Hepatocyte (in vitro differentiated cells): ENCODE measurements at regions not wholly inside any gene's neighbourhood (a gene's known extent, or its start where the extent isn't known, plus 50 kb on each side); places are given as distances from the start of the nearest gene placed in this dataset.

Experiments used
- DNase-seq: peaks from one replicate; pipeline ENCODE4 v3.0.0-alpha.2; 2016; ENCODE audit warnings: low spot score
- H2AFZ ChIP-seq: fragments of 200-600 bp; sonication (generic); 2 replicates; pipeline ENCODE4 v1.6.0; 2016; ENCODE audit warnings: antibody characterized with exemption, mild to moderate bottlenecking
- H3K27ac ChIP-seq: fragments of 200-600 bp; sonication (generic); 2 replicates; pipeline ENCODE4 v1.5.1; 2016; ENCODE audit warnings: mild to moderate bottlenecking
- H3K27me3 ChIP-seq: fragments of 200-600 bp; sonication (generic); 2 replicates; pipeline ENCODE4 v1.6.1; 2016
- H3K36me3 ChIP-seq: fragments of 200-600 bp; sonication (generic); replicated peaks from 2 replicates; pipeline ENCODE4 v1.5.1; 2016; ENCODE audit warnings: low read depth; ENCODE audit not compliant: insufficient read depth
- H3K4me1 ChIP-seq: fragments of 200-600 bp; sonication (generic); 2 replicates; pipeline ENCODE4 v1.5.1; 2016; ENCODE audit warnings: mild to moderate bottlenecking, moderate library complexity; ENCODE audit not compliant: insufficient read depth
- H3K4me2 ChIP-seq: fragments of 200-600 bp; sonication (generic); 2 replicates; pipeline ENCODE4 v1.6.0; 2016
- H3K4me3 ChIP-seq: fragments of 200-600 bp; sonication (generic); 2 replicates; pipeline ENCODE4 v1.5.1; 2016; ENCODE audit warnings: mild to moderate bottlenecking
- H3K79me2 ChIP-seq: fragments of 200-600 bp; sonication (generic); 2 replicates; pipeline ENCODE4 v1.6.0; 2017; ENCODE audit warnings: mild to moderate bottlenecking
- H3K9me2 ChIP-seq: fragments of 200-600 bp; sonication (generic); replicated peaks from 2 replicates; pipeline ENCODE4 v1.6.0; 2017; ENCODE audit warnings: mild to moderate bottlenecking; ENCODE audit not compliant: insufficient read depth
- H3K9me3 ChIP-seq: fragments of 200-600 bp; sonication (generic); 2 replicates; pipeline ENCODE4 v1.5.1; 2016; ENCODE audit warnings: low read depth, mild to moderate bottlenecking
- H4K20me1 ChIP-seq: fragments of 200-600 bp; sonication (generic); 2 replicates; pipeline ENCODE4 v1.6.0; 2016; ENCODE audit warnings: mild to moderate bottlenecking; ENCODE audit not compliant: insufficient read depth, poor library complexity, severe bottlenecking
- CTCF ChIP-seq: fragments of 200-600 bp; sonication (generic); IDR thresholded peaks from 2 replicates; pipeline ENCODE4 v1.5.1; 2016; ENCODE audit warnings: antibody characterized with exemption, mild to moderate bottlenecking; ENCODE audit not compliant: poor library complexity
- EZH2 ChIP-seq: fragments of 200-600 bp; sonication (generic); IDR thresholded peaks from 2 replicates; pipeline ENCODE4 v1.6.1; 2016; ENCODE audit warnings: antibody characterized with exemption, mild to moderate bottlenecking, borderline replicate concordance
- EZH2phosphoT487 ChIP-seq: fragments of 200-600 bp; sonication (generic); IDR thresholded peaks from one replicate; pipeline ENCODE4 v1.6.1; 2018; ENCODE audit warnings: antibody characterized with exemption, mild to moderate bottlenecking, low read depth, moderate library complexity; ENCODE audit not compliant: unreplicated experiment, severe bottlenecking
- WGBS: methylation state at CpG from one replicate; pipeline ENCODE4 v1.1.6; 2016; ENCODE audit warnings: low lambda C conversion rate; ENCODE audit errors: missing lambda C conversion rate; 5-methylcytosine and 5-hydroxymethylcytosine counted together

DNA sequence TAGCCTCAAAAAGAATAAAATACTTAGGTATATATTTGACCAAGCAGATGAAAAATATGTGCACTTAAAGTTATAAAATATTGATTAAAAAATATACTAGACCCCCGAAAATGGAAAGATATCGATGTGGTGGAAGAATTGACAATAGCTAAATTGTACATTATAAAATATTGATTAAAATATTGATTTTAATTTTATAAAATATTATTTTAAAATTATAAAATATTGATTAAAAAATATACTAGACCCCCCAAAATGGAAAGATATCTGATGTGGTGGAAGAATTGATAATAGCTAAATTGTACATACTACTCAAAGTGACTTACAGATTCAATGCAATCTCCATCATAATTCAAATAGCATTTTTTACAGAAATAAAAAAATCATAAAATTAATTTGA lies 1540.9 kb upstream of the RAG2 start:
- no peak overlapping the region for H2AFZ ChIP-seq

DNA sequence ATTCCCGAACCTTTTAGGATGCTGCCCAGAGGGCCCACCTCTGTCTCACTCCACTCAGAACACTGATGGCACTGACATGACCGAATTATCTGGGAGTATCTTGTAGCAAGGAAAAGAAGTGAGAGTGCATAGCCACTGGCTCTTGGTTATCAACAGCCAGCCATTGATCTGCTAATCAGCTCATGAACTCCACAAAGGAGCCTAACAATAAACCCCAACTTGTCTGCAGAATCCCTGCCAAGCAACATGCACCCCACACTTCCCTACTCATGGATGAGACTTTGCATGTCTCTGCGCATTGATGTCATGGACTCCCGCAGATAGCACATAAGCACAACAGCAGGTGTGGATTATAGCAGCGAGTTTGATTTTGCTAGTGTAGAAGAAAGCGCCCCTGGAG lies 1538.9 kb upstream of the RAG2 start:
- Histone ChIP-seq H3K4me2 (no peak overlapping the region), H3K4me3 (no peak overlapping the region), H4K20me1 (no peaks in the 10 kb centered on the region), H3K4me1 (no peaks in the 10 kb centered on the region), H3K79me2 (no peaks in the 10 kb centered on the region), H3K9me3 (no peaks in the 10 kb centered on the region), H3K9me2 (no peaks in the 10 kb centered on the region), H3K27ac (no peak overlapping the region), H2AFZ (no peak overlapping the region), H3K27me3 (no peaks in the 10 kb centered on the region), H3K36me3 (no peaks in the 10 kb centered on the region)
- DNase-seq: no peak
- TF ChIP-seq CTCF (no peak), EZH2 (no peak), EZH2phosphoT487 (no peak)
- 94% methylated on average over 6 of the region's 6 CpGs for WGBS

More for the DNA sequence above, 1540.9 kb upstream of the RAG2 start:
- Histone ChIP-seq H3K4me3 (no peak overlapping the region), H3K27ac (no peak overlapping the region), H4K20me1 (no peaks in the 10 kb centered on the region), H3K36me3 (no peaks in the 10 kb centered on the region), H3K4me1 (no peaks in the 10 kb centered on the region), H3K79me2 (no peaks in the 10 kb centered on the region), H3K4me2 (no peak overlapping the region), H3K27me3 (no peaks in the 10 kb centered on the region), H3K9me2 (no peaks in the 10 kb centered on the region), H3K9me3 (no peaks in the 10 kb centered on the region)
- DNase-seq: no peak
- TF ChIP-seq EZH2phosphoT487 (no peak), CTCF (no peak), EZH2 (no peak)
- WGBS: 93% methylated on average over 2 of the region's 2 CpGs

GRCh38 chr11:38131535-38131934 lies 1533.5 kb upstream of the RAG2 start:
- Histone ChIP-seq H3K27me3 (no peaks in the 10 kb centered on the region), H3K79me2 (no peaks in the 10 kb centered on the region), H3K4me1 (no peaks in the 10 kb centered on the region), H3K27ac (no peak overlapping the region), H4K20me1 (no peaks in the 10 kb centered on the region), H3K9me2 (no peaks in the 10 kb centered on the region), H3K9me3 (no peaks in the 10 kb centered on the region), H3K36me3 (no peaks in the 10 kb centered on the region), H3K4me3 (no peak overlapping the region), H3K4me2 (no peak overlapping the region), H2AFZ (no peak overlapping the region)
- WGBS: 53% methylated on average over 1 of the region's 1 CpG
- DNase-seq: no peak
- TF ChIP-seq EZH2phosphoT487: no peak
- no peak for TF ChIP-seq CTCF
- TF ChIP-seq EZH2: no peak

DNA sequence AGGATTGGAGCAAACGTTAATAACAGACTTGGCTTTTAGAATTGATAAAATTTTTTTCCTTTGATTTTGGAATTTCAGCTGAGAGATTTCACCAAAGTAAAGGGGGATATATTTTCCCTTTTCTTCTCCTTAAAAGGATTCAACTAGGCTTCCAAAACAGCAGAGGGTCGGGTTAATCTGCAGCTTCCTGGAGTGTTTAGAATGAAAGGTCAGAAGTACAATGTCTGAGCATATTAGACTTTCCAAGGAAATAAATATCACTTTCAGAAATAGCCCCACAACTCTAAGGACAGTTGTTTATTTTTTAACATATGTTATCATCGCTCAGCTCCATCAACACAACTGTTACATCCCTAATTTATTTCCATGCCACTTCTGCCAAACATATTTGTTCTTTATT lies 1532.9 kb upstream of the RAG2 start:
- Histone ChIP-seq H4K20me1 (no peaks in the 10 kb centered on the region), H3K79me2 (no peaks in the 10 kb centered on the region), H3K27ac (no peak overlapping the region), H3K9me2 (no peaks in the 10 kb centered on the region), H3K9me3 (no peaks in the 10 kb centered on the region), H3K4me3 (no peak overlapping the region), H2AFZ (no peak overlapping the region), H3K4me2 (no peak overlapping the region), H3K4me1 (no peaks in the 10 kb centered on the region), H3K36me3 (no peaks in the 10 kb centered on the region), H3K27me3 (no peaks in the 10 kb centered on the region)
- no peak for DNase-seq
- TF ChIP-seq EZH2 (no peak), CTCF (no peak), EZH2phosphoT487 (no peak)
- WGBS: 34% methylated on average over 3 of the region's 3 CpGs
